ENCODE measurements at regions not wholly inside any gene's neighbourhood (a gene's known extent, or its start where the extent isn't known, plus 50 kb on each side); places are given as distances from the start of the nearest gene placed in this dataset.

DNA sequence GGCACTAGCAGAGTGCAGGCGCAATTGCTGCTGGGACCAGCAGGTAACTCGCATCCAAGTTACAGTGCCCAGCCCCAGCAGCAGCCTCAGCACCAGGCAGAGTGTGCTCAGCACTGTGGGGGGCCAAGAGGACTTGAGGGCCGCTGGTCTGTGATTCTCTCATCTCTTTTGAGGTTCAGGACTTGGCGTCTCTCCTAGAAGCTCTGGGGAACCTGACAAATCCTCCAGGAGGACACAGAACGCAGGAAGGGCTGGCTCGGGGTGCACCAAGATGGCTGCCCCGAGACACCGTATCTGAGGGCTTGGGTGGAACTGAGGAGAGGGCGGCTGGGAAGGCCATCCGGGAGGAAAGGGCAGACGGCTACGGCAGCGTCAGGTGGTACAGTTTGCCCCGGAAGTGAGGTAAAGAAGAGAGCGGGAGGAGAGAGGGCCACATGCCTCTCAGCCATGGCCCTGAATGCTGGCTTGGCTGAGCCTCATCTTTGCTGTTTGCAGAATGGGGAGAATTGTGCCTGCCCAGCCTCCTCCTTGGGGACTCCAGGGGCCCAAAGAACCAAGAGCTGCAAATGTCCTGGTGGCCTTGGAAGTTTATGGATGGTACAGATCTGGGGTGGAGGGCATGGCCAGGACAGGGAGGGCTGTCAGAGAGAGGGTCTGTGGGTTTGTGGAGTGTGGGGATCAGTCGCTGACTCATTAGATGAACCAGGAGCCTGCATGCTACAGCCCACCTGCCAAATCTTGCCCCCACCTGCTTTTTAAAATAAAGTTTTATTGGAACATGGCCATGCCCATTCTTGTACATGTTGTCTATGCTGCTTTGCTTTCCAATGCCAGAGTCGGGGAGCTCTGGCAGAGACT, 78.0 kb downstream of the MYEOV start:
- TF ChIP-seq CREB1 (CRISPR knock-in tag; IDR thresholded peaks at IDR 0.05) (no peak), MAX (CRISPR knock-in tag; IDR thresholded peaks at IDR 0.05) (no peak), CTCF (IDR thresholded peaks at IDR 0.05) (no peak), ZNF512 (CRISPR knock-in tag; IDR thresholded peaks at IDR 0.05; ENCODE audit: borderline replicate concordance) (no peak), SP1 (CRISPR knock-in tag; conservative IDR thresholded peaks at IDR 0.05) (no peak), ESRRA (CRISPR knock-in tag; IDR thresholded peaks at IDR 0.05; ENCODE audit: borderline replicate concordance) (no peak), E2F5 (CRISPR knock-in tag; IDR thresholded peaks at IDR 0.05) (no peak), ZNF281 (CRISPR knock-in tag; IDR thresholded peaks at IDR 0.05) (no peak), KAT7 (CRISPR knock-in tag; IDR thresholded peaks at IDR 0.05; ENCODE audit: borderline replicate concordance) (no peak), JUN (CRISPR knock-in tag; IDR thresholded peaks at IDR 0.05) (no peak)
